ENCODE measurements at regions not wholly inside any gene's neighbourhood (a gene's known extent, or its start where the extent isn't known, plus 50 kb on each side); places are given as distances from the start of the nearest gene placed in this dataset.
"Not testable (repeated sequence)": the region's sequence is repeated elsewhere in the genome, so short reads cannot be mapped to it uniquely, and the experiment has no call there.

DNA sequence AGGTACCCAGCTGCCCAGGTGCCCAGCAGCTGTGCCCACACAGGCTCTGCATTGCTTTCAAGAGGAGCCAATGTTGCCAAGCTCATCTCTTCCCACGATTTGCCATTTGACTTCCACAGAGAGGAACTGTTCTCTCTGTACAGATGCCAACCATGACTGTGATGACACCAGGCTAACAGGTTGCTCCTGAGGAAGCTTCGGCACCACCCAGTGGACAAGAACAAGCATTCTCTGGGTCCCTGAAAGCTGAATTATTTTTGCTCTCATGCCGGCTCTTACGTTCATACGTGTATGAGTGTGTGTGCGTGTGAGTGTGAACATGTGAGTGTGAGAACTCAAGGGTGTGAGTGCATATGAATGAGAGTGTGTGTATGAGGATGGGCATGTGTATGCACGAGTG, 535.2 kb downstream of the LIG4 start:
- no peak for DNase-seq (ENCODE audit: low read depth, low spot score)

DNA sequence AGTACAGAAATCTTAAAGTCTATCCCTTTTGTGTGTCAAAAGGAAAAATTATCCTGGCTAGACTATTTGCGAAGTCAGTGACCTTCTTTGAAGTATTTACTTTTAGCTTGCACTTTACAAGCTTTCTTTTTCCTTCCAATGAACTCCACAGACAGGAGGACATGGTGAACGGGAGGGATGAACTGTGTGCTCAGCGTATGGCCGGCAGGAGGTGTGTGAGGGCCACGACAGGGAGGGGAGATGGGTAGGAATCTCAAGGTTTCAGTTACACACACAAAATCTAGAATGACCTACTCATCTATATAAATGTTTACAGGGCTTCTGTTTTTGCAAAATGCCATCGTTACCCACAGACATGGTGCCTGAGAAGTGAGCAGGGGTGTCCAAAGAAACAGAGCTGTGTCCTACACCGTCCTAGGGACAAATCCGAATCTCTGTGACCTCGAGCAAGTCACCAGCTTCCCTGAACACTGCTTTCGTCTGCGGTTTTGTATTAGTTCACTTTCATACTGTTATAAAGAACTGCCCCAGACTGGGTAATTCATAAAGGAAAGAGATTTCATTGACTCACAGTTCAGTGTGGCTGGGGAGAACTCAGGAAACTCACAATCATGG, 537.2 kb downstream of the LIG4 start:
- DNase-seq (ENCODE audit: low read depth, low spot score) = no peak

DNA sequence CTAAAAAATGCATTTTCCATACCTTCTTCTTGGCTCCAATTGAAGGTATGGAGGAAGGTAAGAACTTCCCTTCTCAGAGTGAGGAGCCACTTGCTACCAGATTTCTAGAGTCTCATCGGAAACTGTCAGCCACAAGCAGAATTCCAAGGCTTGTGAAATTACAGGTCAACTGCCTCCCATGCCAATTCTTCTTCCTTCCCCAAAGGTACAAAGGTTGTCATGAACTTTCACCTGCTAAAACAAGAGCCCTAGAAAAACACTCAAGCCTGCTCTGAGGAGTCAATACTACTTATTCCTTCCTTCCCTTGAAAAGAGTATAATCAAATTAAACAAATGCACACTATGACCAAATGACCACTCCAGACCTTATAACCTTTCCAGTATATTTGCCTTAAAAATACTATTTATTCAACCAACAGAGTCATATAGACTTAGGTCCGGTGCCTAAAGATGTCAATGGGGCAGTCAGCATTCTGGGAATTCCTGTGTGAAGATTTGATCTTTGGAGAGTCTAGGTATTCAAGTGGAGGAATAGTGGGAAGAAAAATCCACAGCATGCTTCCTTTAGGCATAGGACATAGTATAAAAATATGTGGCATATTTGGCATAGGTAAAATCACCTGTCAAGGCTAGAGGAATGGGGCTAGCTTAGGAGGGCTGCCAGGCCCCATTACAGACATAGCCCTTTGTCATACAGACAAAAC, 539.3 kb downstream of the LIG4 start:
- DNase-seq (ENCODE audit: low read depth, low spot score) = no peak

DNA sequence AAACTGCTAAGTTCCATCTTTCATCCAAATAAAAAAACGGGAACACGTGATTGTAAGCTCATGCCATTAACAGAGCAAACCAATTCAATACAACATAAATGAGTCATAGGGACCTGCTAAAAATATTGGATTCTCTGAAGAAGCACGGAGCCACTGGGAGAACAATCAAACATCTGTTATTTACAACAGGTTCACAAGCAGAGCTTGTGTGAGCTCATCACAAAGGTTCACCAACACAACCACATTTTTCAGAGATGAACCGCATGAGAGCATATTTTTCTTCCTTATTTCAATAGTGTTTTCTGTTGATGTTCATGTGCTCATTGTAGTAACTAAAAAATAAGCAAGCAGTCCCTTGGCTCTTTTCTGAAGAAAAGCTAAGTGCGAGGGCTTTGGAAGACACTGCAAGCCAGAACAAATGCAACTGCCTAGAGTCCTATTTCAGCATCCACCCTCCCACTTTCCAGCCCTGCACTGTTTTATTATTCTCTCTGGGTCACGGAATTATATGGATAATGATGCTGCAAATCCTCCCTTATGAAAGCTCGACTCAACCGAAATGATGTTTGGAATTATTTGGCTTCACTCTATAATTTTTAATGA, 545.8 kb downstream of the LIG4 start:
- no peak for DNase-seq (ENCODE audit: low read depth, low spot score)

DNA sequence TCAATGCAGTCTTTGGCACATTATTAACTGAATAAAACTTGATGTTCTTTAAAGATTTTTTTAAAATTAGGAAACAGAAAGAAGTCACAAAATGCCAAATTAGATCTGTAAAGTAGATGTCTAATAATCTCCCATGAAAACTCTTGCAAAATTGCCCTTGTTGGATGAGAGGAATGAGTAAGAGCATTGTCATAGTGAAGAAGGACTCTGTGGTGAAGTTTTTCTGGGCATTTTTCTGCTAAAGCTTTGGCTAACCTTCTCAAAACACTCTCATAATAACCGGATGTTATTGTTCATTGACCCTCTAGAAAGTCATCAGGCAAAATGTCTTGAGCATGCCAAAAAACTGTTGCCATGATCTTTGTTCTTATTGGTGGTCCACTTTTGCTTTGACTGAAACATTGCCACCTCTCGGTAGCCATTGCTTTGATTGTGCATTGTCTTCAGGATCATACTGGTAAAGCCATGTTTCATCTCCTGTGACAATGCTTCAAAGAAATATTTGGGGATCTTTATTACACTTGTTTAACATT, 549.3 kb downstream of the LIG4 start:
- no peak for DNase-seq (ENCODE audit: low read depth, low spot score)

DNA sequence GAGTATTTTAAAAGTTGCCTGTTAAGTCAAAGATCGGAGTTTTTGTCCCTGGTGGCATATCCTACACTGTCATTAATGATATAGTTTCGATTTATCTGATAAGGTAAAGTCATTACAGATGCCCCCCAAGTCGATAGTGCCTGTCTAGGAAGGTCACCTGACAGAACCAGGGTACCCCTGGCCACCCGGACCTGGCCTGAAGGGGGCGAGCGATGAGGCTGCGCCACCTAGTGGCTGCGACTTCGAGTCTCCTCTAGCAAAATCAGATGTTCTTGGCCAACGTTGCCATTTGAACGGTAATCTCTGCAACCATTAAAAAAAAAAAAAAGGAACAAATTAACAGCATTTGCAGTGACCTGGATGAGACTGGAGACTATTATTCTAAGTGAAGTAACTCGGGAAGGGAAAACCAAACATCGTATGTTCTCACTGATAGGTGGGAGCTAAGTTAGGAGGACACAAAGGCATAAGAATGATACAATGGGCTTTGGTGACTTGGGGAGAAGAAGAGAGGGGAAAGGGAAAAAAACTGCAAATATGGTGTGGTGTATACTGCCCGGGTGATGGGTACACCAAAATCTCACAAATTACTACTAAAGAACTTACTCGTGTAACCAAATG, 565.1 kb downstream of the LIG4 start:
- DNase-seq (ENCODE audit: low read depth, low spot score) = peak; percentile 27

DNA sequence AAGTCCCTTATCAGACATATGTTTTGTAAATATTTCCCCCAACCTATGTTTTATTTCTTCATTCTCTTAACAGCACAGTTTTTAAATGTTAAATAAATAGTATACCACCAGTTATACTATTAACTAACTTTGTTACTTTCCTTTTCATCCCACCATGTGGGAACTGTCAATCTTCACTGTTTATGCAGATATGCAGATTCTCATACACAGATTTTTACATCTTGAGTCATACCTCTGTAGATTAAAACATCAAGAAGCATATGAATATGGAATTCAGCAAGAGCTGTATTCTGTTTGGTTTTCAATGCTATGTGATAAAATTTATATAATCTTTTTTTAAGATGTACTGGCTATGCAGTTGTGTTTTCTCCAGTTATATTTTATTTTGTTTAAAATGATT, 566.3 kb downstream of the LIG4 start:
- no peak for DNase-seq (ENCODE audit: low read depth, low spot score)

DNA sequence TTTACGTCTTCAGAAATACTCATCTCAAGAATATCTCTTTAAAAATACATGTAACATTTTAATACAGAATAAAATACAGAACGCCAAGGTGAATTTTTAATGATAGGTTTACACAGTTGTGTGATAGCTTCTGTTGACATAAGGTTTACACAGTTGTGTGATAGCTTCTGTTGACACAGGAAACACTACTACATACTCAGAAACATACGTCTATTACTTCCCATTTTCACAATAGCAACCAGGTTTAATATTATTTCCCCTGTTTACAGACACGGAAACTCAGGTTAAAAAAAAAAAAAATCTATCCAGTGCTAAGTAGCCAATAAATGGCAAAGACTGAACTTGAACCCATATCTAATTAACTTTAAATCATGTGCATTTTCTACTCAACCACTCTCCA, 571.2 kb downstream of the LIG4 start:
- no peak for DNase-seq (ENCODE audit: low read depth, low spot score)

DNA sequence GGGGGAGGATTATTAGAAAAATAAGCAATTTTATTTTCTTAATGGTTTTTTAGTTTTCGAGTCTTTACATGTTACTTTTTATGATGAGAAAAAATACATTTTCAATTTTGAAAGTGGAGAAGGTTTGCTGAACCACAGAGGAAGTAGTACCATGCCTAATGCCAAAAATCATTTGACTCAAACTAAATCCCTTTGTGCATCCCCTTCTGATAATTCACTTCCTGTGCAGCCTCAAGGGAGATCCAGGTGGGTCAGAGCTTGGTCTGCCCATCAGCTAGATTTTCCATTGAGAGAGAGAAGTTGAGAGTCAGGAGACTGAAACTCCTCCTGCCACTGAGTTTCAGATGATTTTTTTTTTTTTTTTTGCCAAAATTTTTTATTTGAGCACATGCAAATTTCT, 571.7 kb downstream of the LIG4 start:
- no peak for DNase-seq (ENCODE audit: low read depth, low spot score)

DNA sequence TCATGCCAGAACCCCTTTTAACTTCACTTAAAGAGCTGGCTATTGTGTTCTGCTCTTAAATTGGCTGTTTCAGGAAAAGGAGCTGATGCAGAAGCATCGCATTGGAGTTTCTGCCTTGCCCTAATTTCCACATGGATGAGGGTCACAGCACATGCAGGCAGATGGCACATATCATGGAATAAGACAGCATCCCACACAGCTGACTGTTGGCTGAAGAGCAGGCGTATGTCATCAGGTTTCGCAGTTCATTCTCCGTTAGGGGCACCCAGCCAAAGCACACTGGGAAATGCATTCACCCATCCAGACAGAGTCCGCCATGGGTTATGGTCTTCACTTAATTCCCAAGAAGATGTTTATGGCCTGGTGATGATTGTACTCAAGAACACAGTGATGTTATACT, 572.5 kb downstream of the LIG4 start:
- DNase-seq (ENCODE audit: low read depth, low spot score) = no peak

DNA sequence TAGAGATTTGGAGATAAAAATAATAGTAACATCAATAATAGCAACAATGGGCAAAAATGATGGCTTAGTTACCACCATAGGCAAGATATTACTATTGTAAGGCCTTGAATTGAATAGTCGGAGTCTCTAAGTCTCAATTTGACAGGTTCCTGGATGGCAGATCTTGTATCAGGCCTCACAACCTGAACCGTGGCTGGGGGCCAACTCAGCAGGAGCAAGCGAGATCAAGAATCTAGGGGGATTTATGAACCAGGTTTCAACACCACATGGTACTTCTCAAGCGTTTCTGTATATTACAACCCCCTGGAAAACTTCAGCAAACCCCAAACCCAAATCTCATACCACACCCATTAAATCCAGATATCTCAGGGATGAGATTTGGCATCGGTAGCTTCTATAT, 573.8 kb downstream of the LIG4 start:
- DNase-seq (ENCODE audit: low read depth, low spot score) = no peak

DNA sequence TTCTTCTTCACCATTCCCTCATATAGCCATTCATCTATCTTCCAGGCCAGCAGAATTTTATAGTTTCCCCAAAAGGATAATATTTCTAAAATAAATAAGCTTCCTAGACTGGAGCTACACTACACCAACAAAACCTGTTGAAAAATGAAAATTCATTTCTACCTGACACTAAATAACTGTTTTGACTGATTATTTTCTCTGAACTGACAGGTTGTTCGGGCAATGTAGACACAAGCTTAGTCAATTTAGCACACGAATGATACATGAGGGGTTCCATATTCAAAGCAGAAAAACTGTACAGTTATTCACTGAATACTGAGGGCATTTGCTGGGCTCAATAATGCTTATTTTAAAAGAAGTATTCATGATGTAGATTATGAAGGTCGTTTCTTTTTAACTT, 589.7 kb downstream of the LIG4 start:
- no peak for DNase-seq (ENCODE audit: low read depth, low spot score)

DNA sequence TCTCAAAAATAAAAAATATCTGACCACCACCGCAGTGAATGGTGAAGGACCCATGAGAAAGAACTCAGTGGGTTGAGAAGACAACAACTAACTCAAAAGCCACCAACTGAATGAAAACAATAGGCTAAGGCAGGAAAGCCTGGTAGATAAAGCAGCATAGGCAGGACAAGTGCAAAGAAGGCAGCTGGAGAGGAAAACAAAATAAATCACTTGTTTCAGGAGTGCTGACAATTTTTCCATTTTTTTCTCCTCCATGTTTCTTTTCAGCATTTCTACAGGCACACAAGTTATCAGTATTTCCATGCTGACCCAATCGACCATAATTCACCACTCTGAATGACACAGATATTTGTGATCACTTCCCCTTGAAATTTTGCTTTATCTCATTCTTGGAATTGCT, 597.8 kb downstream of the LIG4 start:
- DNase-seq (ENCODE audit: low read depth, low spot score) = no peak

DNA sequence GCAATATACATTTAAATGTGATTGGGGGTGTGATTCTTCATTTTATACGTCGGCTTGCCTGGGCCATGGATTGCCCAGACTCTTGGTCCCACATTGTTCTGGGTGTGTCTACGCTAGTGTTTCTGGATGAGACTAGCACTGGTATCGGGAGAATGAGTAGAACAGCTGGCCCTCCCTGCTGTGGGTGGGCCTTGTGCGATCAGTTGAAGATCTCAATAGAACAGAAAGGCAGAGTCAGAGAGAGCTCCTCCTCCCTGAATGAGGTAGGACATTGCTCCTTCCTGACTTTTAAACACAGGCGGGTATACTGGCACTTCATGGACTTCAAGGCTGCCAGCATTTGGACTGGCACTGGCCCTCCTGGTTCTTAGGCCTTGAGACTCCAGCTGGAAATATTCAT, 603.0 kb downstream of the LIG4 start:
- no peak for DNase-seq (ENCODE audit: low read depth, low spot score)

DNA sequence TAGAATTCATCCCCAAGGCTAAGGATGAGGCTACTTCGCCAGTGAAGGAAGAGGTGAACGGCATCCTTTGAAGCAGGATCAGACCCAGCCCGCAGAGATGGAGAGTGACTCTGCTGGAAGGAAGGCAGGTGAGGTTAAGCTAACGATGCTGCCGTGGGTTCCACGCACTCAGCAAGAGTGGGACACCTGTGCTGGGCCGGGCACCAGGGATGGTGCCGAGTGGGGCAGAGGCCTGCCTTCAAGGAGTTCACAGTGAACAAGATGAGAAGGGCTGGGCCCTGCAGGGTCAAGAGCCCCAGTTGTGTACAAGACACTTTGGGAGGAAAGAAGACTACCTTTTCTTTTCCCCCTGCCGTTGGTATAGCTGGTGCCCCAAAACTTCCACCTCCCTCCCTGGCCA, 606.6 kb downstream of the LIG4 start:
- no peak for DNase-seq (ENCODE audit: low read depth, low spot score)

DNA sequence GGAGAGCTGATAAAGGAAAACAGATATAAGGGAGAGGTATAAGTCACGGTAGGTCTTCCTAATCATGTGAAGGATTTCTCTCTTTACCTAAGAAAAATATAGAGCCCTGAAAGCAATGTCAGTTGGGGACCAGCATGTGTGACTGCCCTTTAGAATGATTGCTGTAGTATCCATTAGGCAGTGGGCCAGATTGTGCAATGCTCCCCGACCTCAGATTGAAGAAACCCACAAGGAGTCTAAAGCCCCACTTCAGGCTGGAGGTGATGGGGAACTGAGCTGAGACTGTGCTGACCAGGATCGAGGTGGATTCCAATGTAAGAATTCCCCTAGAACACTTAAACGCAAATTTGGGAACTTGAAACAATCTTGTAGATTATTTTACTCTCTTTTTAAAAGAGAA, 614.4 kb downstream of the LIG4 start:
- DNase-seq (ENCODE audit: low read depth, low spot score) = no peak

DNA sequence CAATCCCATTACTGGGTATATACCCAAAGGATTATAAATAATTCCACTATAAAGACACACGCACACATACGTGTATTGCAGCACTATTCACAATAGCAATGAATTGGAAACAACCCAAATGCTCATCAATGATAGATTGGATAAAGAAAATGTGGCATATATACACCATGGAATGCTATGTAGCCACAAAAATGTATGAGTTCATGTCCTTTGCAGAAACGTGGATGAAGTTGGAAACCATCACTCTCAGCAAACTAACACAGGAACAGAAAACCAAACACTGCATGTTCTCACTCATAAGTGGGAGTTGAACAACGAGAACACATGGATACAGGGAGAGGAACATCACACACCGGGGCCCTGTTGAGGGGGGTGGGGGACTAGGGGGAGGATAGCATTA, 619.0 kb downstream of the LIG4 start:
- not testable (repeated sequence) for DNase-seq (ENCODE audit: low read depth, low spot score)

DNA sequence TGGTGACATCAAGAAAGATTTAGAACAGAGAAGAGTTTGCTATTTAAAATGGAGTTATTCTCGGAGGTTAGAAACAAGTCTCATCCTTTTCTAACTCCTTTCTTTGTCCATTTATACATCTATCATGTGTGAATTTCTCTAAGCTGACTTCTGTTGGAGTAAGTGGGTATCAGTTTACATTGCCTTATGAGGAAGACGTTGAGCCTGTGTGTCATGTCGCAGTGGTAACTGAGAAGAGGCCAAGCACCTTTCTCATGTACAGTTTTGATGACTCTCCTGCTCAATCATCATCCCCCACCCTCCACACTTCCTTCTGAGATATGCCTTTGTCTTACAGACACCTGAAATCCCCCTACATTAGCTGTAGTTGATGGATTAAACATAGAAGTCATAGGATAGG, 624.8 kb downstream of the LIG4 start:
- DNase-seq (ENCODE audit: low read depth, low spot score) = no peak

DNA sequence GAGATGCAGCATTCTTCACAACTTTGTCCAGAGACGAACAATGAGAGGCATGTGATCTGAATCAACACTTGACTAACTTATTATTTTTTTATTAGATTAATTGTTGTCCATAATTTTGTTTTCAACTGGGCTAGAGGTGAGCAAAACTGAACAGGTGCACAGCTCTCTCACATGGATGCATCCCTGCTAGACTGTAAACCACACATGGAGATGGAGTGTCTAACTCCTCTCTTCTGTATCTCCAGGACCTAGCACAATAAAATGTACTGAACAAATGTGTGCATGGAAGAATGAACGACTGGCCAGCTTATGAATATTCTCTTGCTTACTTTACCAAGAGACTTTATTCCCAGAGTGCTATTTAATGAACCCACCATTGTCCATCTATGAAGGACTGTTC, 627.7 kb downstream of the LIG4 start:
- no peak for DNase-seq (ENCODE audit: low read depth, low spot score)

DNA sequence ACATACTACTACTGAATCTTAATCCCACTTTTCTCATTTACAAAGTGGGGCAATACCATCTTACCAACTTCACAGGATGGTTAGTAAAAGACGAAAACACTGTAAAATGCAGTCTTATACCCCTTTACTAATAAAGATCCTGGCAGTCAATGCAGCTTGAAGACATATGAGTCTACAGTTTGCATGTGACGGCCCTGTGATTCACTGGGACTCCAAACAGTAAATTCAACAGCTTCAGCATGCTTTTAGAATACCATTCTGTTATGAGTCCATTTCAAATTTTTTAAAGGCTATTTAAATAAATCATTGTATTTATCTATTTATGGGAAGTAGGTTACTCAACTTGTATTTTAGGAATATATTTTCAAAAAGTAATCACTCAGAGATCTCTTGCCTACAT, 629.1 kb downstream of the LIG4 start:
- DNase-seq (ENCODE audit: low read depth, low spot score) = no peak

DNA sequence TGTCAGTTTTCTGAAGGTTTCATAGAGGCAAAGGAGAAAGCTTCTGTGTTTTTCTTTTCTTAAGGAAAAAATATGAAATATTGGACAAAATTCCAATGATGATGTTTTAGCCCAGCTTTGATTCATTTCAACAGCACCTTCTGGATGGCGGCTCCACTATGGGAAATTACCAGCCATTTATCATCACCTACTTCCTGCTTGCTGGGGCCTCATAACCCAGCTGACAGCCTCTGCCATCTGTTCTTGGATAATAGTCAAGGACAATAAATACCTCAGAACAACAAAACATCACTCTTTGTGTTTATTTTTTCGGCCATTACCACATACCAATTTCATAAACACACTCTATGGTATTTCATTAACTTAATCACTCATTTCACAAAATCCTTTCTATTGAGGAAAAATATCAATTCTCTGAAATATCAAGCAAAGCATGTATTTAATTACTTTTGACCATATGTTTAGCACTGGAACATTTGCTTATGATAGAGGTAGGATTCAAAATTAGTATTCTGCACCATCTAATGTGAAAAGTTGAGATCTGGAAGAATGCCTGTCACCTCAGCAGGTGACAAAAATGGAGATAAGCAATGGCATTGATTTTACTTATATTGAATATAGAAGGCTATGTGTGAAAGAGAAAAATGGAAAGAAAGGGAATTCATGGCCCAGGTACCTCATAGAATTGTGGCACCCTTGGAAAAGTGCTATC, 629.7 kb downstream of the LIG4 start:
- peak; percentile 37 for DNase-seq (ENCODE audit: low read depth, low spot score)

DNA sequence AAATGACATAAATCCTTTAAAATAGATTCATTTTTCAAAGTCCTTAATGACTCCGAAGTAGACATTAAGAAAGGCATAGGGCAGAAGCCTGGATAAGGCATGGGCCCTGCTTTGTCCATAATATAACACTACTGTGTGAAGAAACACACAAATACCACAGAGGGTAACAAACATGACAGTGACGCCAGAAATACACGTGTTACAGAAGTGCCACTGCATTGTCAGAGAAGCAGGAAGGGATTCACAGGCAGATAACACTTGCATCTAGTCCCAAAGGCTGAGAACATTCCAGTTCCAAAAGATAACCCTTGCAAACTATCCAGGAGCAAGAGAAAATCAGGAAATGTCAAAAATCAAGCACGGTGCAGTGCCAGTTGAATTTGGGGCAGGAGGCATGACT, 633.2 kb downstream of the LIG4 start:
- no peak for DNase-seq (ENCODE audit: low read depth, low spot score)

Data from pulmonary artery endothelial cell (primary cell).